Superior temporal gyrus (tissue), 1 donor: ENCODE measurements at regions not wholly inside any gene's neighbourhood (a gene's known extent, or its start where the extent isn't known, plus 50 kb on each side); places are given as distances from the start of the nearest gene placed in this dataset.

Source experiments
- DNase-seq: peaks from one replicate; pipeline ENCODE4 v3.0.0-alpha.2; 2016; ENCODE audit errors: extremely low spot score

DNA sequence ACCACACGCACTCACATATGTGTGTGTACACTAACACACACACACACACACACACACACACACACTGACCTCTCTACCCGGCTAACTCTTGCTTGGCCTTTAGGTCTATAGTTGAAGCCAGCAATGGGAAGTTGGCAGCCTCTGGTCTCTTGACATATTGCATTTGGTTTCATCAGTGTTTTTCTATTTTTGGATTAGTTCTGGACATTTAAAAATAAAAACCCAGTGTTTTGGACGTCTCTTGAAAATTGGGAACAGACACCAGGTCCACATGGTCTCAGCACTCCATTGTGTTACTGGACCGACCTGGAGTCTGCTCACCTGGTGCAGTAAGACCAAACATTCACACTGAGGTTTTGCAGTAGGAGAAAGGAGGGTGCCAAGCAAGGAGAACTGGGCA lies 50.4 kb upstream of the AFF3 start:
- DNase-seq = no peak

DNA sequence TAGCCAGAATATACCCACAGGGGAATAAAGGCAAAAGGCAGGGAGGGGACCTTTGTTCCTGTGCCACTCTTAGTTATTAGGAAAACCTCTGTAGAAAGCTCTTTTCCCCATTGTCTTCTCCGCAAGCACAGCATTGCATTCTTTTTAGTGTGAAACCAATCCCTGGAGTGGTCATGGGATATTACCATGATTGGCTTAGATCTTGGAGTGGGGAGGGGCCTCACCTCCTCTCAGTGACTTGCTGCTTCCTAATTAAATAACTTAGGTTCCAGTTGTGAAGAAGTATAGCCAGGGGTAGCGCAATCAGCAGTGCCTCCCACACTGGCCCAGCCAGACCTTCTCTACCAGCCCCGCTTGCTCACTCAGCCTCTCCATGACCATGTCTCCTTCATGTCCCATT lies 49.9 kb upstream of the AFF3 start:
- DNase-seq = no peak
